GM12875 (cell line): ENCODE measurements at regions not wholly inside any gene's neighbourhood (a gene's known extent, or its start where the extent isn't known, plus 50 kb on each side); places are given as distances from the start of the nearest gene placed in this dataset.

Experiments used
- H3K4me3 ChIP-seq: one replicate; pipeline ENCODE4 v1.5.1; 2011; ENCODE audit warnings: low read depth, low read length, control low read depth
- CTCF ChIP-seq: IDR thresholded peaks from 2 replicates; pipeline ENCODE4 v1.5.1; 2011; ENCODE audit warnings: low read depth, mild to moderate bottlenecking, control low read depth, inconsistent platforms, low read length, moderate library complexity, borderline replicate concordance; ENCODE audit not compliant: insufficient read depth

- no peak for TF ChIP-seq CTCF
- H3K4me3 ChIP-seq: no peak overlapping the region
Observed at GRCh38 chrX:145682518-145683298, 134.9 kb upstream of the SLITRK2 start.

GRCh38 chrX:145687146-145687545 is 130.5 kb upstream of the SLITRK2 start:
- no peak overlapping the region for H3K4me3 ChIP-seq
- TF ChIP-seq CTCF: no peak

- no peak for TF ChIP-seq CTCF
- no peak overlapping the region for H3K4me3 ChIP-seq
Observed at GRCh38 chrX:145687707-145688106, 129.9 kb upstream of the SLITRK2 start.

GRCh38 chrX:145694048-145694447 is 123.6 kb upstream of the SLITRK2 start:
- H3K4me3 ChIP-seq: no peak overlapping the region
- TF ChIP-seq CTCF: no peak

GRCh38 chrX:145715641-145716138 is 101.9 kb upstream of the SLITRK2 start:
- no peak overlapping the region for H3K4me3 ChIP-seq
- TF ChIP-seq CTCF: no peak

- no peak for TF ChIP-seq CTCF
- H3K4me3 ChIP-seq: no peak overlapping the region
Observed at GRCh38 chrX:145716226-145716625, 101.4 kb upstream of the SLITRK2 start.

GRCh38 chrX:145727476-145727875 is 90.2 kb upstream of the SLITRK2 start:
- H3K4me3 ChIP-seq: no peak overlapping the region
- TF ChIP-seq CTCF: no peak
